T-cell (primary cell): ENCODE measurements at regions not wholly inside any gene's neighbourhood (a gene's known extent, or its start where the extent isn't known, plus 50 kb on each side); places are given as distances from the start of the nearest gene placed in this dataset.

Experiments used
- ATAC-seq, 4 experiments: fragments of 200-7000 bp in 3 of 4; fragments of 150-1000 bp in 1 of 4; cut with Tn5 transposase; replicated peaks in 1 of 4; 1 replicate in 3 of 4; 2 replicates in 1 of 4; pipeline ENCODE4 v1.10.0; 2021; ENCODE audit warnings: moderate library complexity in 3 of 4, mild to moderate bottlenecking in 2 of 4, moderate number of reproducible peaks in 1 of 4
- CTCF ChIA-PET, 2 donors: fragments of 300-600 bp; sonication (Branson Sonifier 250); formaldehyde crosslinking; loops; one replicate each; lab custom pipeline; 2022; ENCODE audit warnings: antibody characterized with exemption in 2 of 2; lab: Charles Lee
- POLR2A ChIA-PET, 2 donors: fragments of 300-600 bp; sonication (Branson Sonifier 250); formaldehyde crosslinking; loops; one replicate each; lab custom pipeline; 2022; ENCODE audit warnings: antibody characterized with exemption in 2 of 2; lab: Charles Lee
- DNase-seq, 35 experiments: peaks; one replicate each; pipeline versions ENCODE4 v3.0.0 to v3.0.0-alpha.2; 2013 to 2023
- H3K27ac ChIP-seq: one replicate; pipeline ENCODE4 v1.5.1; 2013; ENCODE audit warnings: low read length
- H3K27me3 ChIP-seq, 2 experiments: replicated peaks in 1 of 2; 1 replicate in 1 of 2; 2 replicates in 1 of 2; pipeline versions ENCODE4 v1.6.1 to v1.7.0; 2013; ENCODE audit warnings: low read length in 1 of 2, mixed read lengths in 1 of 2; ENCODE audit not compliant: control insufficient read depth in 2 of 2, insufficient read depth in 2 of 2; ENCODE audit errors: extremely low read depth in 1 of 2
- H3K36me3 ChIP-seq, 2 donors: 1 replicate in 1 of 2; 2 replicates in 1 of 2; pipeline versions ENCODE4 v1.6.1 to v1.7.0; 2013; ENCODE audit warnings: low read length in 1 of 2; ENCODE audit not compliant: control insufficient read depth in 2 of 2, insufficient read depth in 1 of 2; ENCODE audit errors: extremely low read depth in 1 of 2
- H3K4me1 ChIP-seq, 2 experiments: 1 replicate in 1 of 2; 2 replicates in 1 of 2; pipeline versions ENCODE4 v1.6.1 to v1.7.0; 2013; ENCODE audit warnings: low read length in 2 of 2, mixed read lengths in 1 of 2; ENCODE audit not compliant: insufficient read depth in 2 of 2, control insufficient read depth in 1 of 2; ENCODE audit errors: extremely low read depth in 1 of 2
- H3K4me3 ChIP-seq, 2 donors: 1 replicate in 1 of 2; 2 replicates in 1 of 2; pipeline versions ENCODE4 v1.5.1 to v1.7.0; 2013; ENCODE audit warnings: mild to moderate bottlenecking in 2 of 2, low read length in 1 of 2, moderate library complexity in 1 of 2; ENCODE audit not compliant: control insufficient read depth in 1 of 2; ENCODE audit errors: extremely low read depth in 1 of 2
- H3K9me3 ChIP-seq: 2 replicates; pipeline ENCODE4 v1.7.0; 2013
- H3K27ac Mint-ChIP-seq, 2 donors: one replicate each; pipeline ENCODE4 v1.8.0; 2020 to 2021; ENCODE audit warnings: mild to moderate bottlenecking in 2 of 2, mixed read lengths in 2 of 2
- H3K27me3 Mint-ChIP-seq, 2 donors: one replicate each; pipeline ENCODE4 v1.8.0; 2021 to 2022; ENCODE audit warnings: mixed read lengths in 2 of 2
- H3K36me3 Mint-ChIP-seq: one replicate; pipeline ENCODE4 v1.8.0; 2021; ENCODE audit warnings: mixed read lengths
- H3K4me1 Mint-ChIP-seq, 3 donors: one replicate each; pipeline ENCODE4 v1.8.0; 2020 to 2022; ENCODE audit warnings: mixed read lengths in 3 of 3, mild to moderate bottlenecking in 1 of 3
- H3K4me3 Mint-ChIP-seq, 3 donors: one replicate each; pipeline ENCODE4 v1.8.0; 2020 to 2022; ENCODE audit warnings: mild to moderate bottlenecking in 3 of 3, mixed read lengths in 3 of 3, moderate library complexity in 3 of 3
- H3K9me3 Mint-ChIP-seq, 3 donors: one replicate each; pipeline ENCODE4 v1.8.0; 2020 to 2022; ENCODE audit warnings: mixed read lengths in 3 of 3
- WGBS: methylation state at CpG from one replicate; pipeline ENCODE4 v1.1.5; 2013; ENCODE audit warnings: missing lambda C conversion rate; ENCODE audit not compliant: insufficient coverage; 5-methylcytosine and 5-hydroxymethylcytosine counted together

DNA sequence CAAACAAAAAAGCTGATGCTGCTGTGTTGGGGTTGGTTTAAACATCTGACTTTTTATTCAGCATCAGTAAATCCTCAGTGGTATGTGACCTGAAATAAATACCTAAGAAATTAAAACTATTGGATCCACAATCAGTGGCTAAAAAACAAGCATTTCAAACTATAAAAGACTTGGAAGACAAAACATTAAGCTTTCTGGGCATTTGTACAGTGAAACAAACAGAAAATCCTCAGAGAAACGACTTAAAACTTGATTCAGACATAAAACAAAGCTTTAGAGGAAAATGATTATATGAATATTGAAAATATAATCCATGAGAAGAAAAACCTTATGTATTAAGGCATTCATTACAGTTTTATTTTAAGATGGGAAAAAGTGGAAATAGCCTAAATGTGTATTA is 213.3 kb upstream of the INTU start:
- Histone ChIP-seq H3K27me3 (no peaks in the 10 kb centered on the region), H3K9me3 (no peaks in the 10 kb centered on the region), H3K36me3 (no peaks in the 10 kb centered on the region), H3K4me3 (no peak overlapping the region), H3K27ac (no peak overlapping the region), H3K4me1 (no peaks in the 10 kb centered on the region)
- H3K36me3 Mint-ChIP-seq: no peaks in the 10 kb centered on the region
- ATAC-seq (no peak), DNase-seq (no peak)
- POLR2A ChIA-PET: no interaction called here
- CTCF ChIA-PET: no interaction called here
- no peak overlapping the region for H3K27ac Mint-ChIP-seq
- no peaks in the 10 kb centered on the region for H3K4me1 Mint-ChIP-seq
- no peaks in the 10 kb centered on the region for H3K27me3 Mint-ChIP-seq
- H3K9me3 Mint-ChIP-seq: no peaks in the 10 kb centered on the region
- no peak overlapping the region for H3K4me3 Mint-ChIP-seq
- WGBS: no CpG with 5 or more reads among the region's 1 CpG

DNA sequence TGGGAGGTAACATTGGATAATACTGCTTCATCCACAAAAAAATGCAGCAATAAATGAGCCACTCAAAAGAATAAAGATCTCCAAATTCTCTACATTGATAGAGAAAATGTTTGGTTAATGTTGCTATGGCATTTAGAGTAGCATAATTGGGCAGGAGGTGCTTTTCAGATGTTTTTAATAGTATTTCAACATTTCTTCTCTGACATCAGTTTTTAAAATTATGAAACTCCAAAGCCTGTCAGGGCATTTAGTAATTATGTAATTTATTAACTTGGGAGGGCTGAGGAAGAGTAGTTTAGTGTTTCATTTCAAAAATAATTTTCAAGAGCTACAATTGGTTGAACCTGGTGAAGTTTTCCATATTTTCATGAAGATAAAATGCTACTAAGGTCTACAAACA is 211.3 kb upstream of the INTU start:
- POLR2A ChIA-PET: no interaction called here
- no peaks in the 10 kb centered on the region for H3K9me3 Mint-ChIP-seq
- Histone ChIP-seq H3K27ac (no peak overlapping the region), H3K4me3 (no peak overlapping the region), H3K9me3 (no peaks in the 10 kb centered on the region), H3K4me1 (no peaks in the 10 kb centered on the region), H3K27me3 (peaks cover 0 to 2% of the 10 kb centered on the region in 2 experiments), H3K36me3 (no peaks in the 10 kb centered on the region)
- no peak for DNase-seq
- H3K36me3 Mint-ChIP-seq: no peaks in the 10 kb centered on the region
- no peak overlapping the region for H3K4me3 Mint-ChIP-seq
- no peak overlapping the region for H3K27ac Mint-ChIP-seq
- ATAC-seq: no peak
- CTCF ChIA-PET: no interaction called here
- no peaks in the 10 kb centered on the region for H3K4me1 Mint-ChIP-seq
- H3K27me3 Mint-ChIP-seq: no peaks in the 10 kb centered on the region

DNA sequence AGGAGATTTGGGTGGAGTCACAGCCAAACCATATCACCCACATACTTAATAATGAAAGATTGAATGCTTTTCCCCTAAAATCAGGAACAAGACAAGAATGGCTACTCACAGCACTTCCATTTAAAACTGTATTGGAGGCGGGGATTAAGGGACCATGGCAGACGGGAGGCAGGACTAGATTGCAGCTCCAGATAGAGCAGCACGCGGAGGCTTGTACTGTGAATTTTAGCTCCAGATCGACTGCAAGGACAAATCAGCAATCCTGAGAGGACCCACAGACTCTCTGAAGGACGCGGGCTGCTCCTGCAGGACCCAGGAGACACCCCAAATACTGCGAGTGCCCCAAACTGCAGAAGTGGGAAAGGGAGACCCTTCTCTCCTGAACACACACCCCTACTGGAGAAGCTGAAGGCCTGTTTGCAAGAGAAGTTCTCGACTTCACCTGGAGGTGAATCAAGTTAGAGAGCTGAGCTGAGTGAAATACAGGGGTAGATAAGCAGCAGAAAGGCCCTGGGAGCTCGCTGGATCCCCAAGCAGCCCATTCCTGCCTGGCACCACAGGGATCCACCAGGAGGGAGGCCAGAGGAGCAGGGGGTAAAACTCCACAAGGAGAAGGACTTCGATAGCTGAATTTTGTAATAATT is 207.4 kb upstream of the INTU start:
- 67% methylated on average over 5 of the region's 11 CpGs for WGBS
- no peak overlapping the region for H3K4me3 Mint-ChIP-seq
- Histone ChIP-seq H3K9me3 (no peaks in the 10 kb centered on the region), H3K27ac (no peak overlapping the region), H3K36me3 (no peaks in the 10 kb centered on the region), H3K27me3 (peaks cover 0 to 2% of the 10 kb centered on the region in 2 experiments), H3K4me3 (no peak overlapping the region), H3K4me1 (no peaks in the 10 kb centered on the region)
- no peak for DNase-seq
- no peak overlapping the region for H3K27ac Mint-ChIP-seq
- no peaks in the 10 kb centered on the region for H3K4me1 Mint-ChIP-seq
- POLR2A ChIA-PET: no interaction called here
- no peak for ATAC-seq
- H3K9me3 Mint-ChIP-seq: no peaks in the 10 kb centered on the region
- H3K27me3 Mint-ChIP-seq: no peaks in the 10 kb centered on the region
- CTCF ChIA-PET: no interaction called here
- no peaks in the 10 kb centered on the region for H3K36me3 Mint-ChIP-seq

DNA sequence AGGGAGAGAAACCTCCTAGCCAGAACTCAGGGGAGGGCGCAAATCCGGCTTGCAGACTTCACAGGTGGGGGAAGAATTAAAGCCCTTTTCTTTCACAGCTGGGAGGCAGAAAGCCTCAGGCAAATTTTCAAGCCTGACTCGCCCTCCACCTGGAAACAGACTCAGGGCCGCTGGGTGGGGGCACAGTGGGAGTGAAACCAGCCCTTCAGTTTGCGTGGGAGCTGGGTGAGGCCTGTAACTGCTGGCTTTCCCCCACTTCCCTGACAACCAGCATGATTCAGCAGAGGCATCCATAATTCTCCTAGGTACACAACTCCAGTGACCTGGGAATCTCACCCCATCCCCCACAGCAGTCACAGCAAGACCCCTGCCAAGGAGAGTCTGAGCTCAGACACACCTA is 206.9 kb upstream of the INTU start:
- Histone ChIP-seq H3K27ac (no peak overlapping the region), H3K36me3 (no peaks in the 10 kb centered on the region), H3K9me3 (no peaks in the 10 kb centered on the region), H3K27me3 (peaks cover 0 to 2% of the 10 kb centered on the region in 2 experiments), H3K4me3 (no peak overlapping the region), H3K4me1 (no peaks in the 10 kb centered on the region)
- Mint-ChIP-seq H3K27me3 (no peaks in the 10 kb centered on the region), H3K9me3 (no peaks in the 10 kb centered on the region), H3K36me3 (no peaks in the 10 kb centered on the region), H3K27ac (no peak overlapping the region), H3K4me3 (no peak overlapping the region), H3K4me1 (no peaks in the 10 kb centered on the region)
- ChIA-PET CTCF (no interaction called here), POLR2A (no interaction called here)
- 67% methylated on average over 1 of the region's 5 CpGs for WGBS
- DNase-seq (no peak), ATAC-seq (no peak)

DNA sequence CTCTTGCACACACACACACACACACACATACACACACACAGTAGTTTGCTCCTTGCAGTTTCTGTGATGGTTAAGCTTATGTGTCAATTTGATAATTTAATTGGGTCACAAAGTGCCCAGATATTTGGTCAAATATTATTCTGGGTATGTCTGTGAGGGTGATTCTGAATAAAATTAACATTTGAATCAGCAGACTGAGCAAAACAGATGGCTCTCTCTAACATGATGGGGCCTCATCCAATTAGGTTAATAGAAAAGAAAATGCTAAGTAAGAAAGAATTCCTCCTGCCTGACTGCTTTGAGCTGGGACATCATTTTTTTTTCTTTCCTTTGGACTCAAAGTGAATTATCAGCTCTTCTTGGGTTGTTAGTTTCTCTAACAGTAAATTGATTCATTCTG is 191.2 kb upstream of the INTU start:
- no peak overlapping the region for H3K4me3 Mint-ChIP-seq
- Histone ChIP-seq H3K4me3 (no peak overlapping the region), H3K27me3 (no peaks in the 10 kb centered on the region), H3K27ac (no peak overlapping the region), H3K36me3 (no peaks in the 10 kb centered on the region), H3K4me1 (no peaks in the 10 kb centered on the region), H3K9me3 (no peaks in the 10 kb centered on the region)
- H3K9me3 Mint-ChIP-seq: peaks cover 4 to 14% (median 10%) of the 10 kb centered on the region in 3 donors
- H3K27ac Mint-ChIP-seq: no peak overlapping the region
- no peaks in the 10 kb centered on the region for H3K36me3 Mint-ChIP-seq
- no peak for DNase-seq
- no peak for ATAC-seq
- no peaks in the 10 kb centered on the region for H3K4me1 Mint-ChIP-seq
- ChIA-PET CTCF (no interaction called here), POLR2A (no interaction called here)
- H3K27me3 Mint-ChIP-seq: peaks cover 0 to 1% of the 10 kb centered on the region in 2 donors

DNA sequence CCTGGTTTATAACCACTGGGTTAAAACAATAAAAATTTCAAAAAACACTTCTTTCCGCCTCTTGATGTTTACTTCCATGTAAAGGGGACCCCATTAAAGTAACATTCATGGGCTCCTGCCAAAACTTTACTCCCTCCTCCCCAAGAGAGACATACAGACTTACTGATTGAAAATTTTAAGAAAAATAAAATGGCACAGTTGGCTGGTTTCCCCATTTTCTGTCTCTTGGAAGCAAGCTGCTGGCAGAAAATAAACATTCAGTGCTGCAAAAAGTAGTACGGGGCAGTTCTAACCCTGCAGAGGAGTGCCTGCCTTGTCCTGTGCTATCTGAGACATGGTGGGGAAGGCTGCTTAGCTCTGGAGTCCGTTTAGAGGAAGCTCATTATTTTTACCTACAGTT is 187.3 kb upstream of the INTU start:
- Mint-ChIP-seq H3K36me3 (no peaks in the 10 kb centered on the region), H3K27me3 (peaks cover 0 to 1% of the 10 kb centered on the region in 2 donors), H3K27ac (no peak overlapping the region), H3K9me3 (peaks cover 0 to 2% (median 0%) of the 10 kb centered on the region in 3 donors), H3K4me1 (no peaks in the 10 kb centered on the region), H3K4me3 (no peak overlapping the region)
- Histone ChIP-seq H3K4me1 (no peaks in the 10 kb centered on the region), H3K27ac (no peak overlapping the region), H3K36me3 (no peaks in the 10 kb centered on the region), H3K4me3 (no peak overlapping the region), H3K27me3 (no peaks in the 10 kb centered on the region), H3K9me3 (no peaks in the 10 kb centered on the region)
- ATAC-seq (no peak), DNase-seq (no peak)
- WGBS: no CpG with 5 or more reads among the region's 3 CpGs
- ChIA-PET POLR2A (no interaction called here), CTCF (no interaction called here)

DNA sequence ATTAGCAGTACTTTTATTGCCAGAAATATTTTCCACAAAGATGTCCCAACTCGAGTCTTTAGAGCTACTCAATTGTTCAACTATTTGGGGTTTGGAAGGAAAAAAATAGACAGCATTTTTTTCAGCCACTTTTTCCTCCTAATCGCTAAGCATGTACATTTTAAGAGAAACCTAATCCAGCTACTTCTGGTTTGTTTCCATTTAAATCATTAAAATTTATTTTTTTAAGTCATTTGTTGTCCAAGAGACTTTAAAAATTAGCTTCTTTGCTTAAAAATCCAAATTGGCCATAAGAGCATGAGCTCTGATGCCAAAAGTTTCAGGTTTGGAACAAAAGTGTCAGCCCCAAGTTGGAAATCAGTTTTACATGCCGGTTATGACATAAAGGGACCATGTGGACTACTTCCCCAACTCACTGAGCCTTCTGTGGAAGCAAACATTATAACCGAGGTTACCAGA is 186.3 kb upstream of the INTU start:
- ATAC-seq: no peak
- H3K9me3 Mint-ChIP-seq: no peaks in the 10 kb centered on the region

More for the DNA sequence above, 186.3 kb upstream of the INTU start:
- no peak for DNase-seq
- Histone ChIP-seq H3K27me3 (no peaks in the 10 kb centered on the region), H3K4me1 (no peaks in the 10 kb centered on the region), H3K9me3 (no peaks in the 10 kb centered on the region), H3K27ac (no peak overlapping the region), H3K4me3 (no peak overlapping the region), H3K36me3 (no peaks in the 10 kb centered on the region)
- WGBS: 71% methylated on average over 1 of the region's 4 CpGs
- Mint-ChIP-seq H3K4me1 (no peaks in the 10 kb centered on the region), H3K36me3 (no peaks in the 10 kb centered on the region), H3K27ac (no peak overlapping the region), H3K4me3 (no peak overlapping the region), H3K27me3 (peaks cover 0 to 1% of the 10 kb centered on the region in 2 donors)
- ChIA-PET POLR2A (no interaction called here), CTCF (no interaction called here)
